ENCODE measurements at regions not wholly inside any gene's neighbourhood (a gene's known extent, or its start where the extent isn't known, plus 50 kb on each side); places are given as distances from the start of the nearest gene placed in this dataset.
"Not testable (repeated sequence)": the region's sequence is repeated elsewhere in the genome, so short reads cannot be mapped to it uniquely, and the experiment has no call there.

DNA sequence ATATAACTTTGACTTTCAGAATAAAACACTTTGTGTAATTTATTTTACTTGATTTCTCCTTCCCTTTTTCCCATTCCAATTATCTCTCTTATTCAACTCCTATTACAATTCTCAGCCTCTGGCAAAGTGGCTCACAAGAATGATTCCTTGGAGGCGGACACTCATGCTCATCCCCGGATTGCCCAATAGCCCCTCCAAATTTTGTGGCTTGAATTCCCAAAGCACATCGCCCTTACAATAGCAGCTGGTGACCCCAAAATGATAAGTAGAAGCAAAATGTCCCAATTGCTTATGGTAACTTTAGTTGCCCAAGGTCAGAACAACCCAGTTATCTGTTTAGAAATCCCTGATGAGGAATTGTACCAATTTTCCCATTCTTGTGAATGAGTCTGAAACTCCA is 1523.5 kb upstream of the PRR20A start:
- no peak overlapping the region for H3K4me3 Mint-ChIP-seq
- no peaks in the 10 kb centered on the region for H3K4me1 Mint-ChIP-seq (ENCODE audit: low read depth in 2 of 2)
- H3K9me3 Mint-ChIP-seq, result peaks cover 4% of the 10 kb centered on the region
- no peaks in the 10 kb centered on the region for H3K27me3 Mint-ChIP-seq
- no peak overlapping the region for H3K27ac Mint-ChIP-seq
- no peak for ATAC-seq
- no peaks in the 10 kb centered on the region for H3K36me3 Mint-ChIP-seq
- no peak for DNase-seq (ENCODE audit: low spot score)

- ATAC-seq (no peak), DNase-seq (ENCODE audit: low spot score) (no peak)
- no peaks in the 10 kb centered on the region for H3K27me3 Mint-ChIP-seq
- peaks cover 13% of the 10 kb centered on the region for H3K9me3 Mint-ChIP-seq
- peaks cover 4% of the 10 kb centered on the region for H3K36me3 Mint-ChIP-seq
- H3K4me3 Mint-ChIP-seq, result no peak overlapping the region
- no peak overlapping the region for H3K27ac Mint-ChIP-seq
- H3K4me1 Mint-ChIP-seq (ENCODE audit: low read depth in 2 of 2), result no peaks in the 10 kb centered on the region
Observed at GRCh38 chr13:55627221-55627620, 1513.5 kb upstream of the PRR20A start.

DNA sequence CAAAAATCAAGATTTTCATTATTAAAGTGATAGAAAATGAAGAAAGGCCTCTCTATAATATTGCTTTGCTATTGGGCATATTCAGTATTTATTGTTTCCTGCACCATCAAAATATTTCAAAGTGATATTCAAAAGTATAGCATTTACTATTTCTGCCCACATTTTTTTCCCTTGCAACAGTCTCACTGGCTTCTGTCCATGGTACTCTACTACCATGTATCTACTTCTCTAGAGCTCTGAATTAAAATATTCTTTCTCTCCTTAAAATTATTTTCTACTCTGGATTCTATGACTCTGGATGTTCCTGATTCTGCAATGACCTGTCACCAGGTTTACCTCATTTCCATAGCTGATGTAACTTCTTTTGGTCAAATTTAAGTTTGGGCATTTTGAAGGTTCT is 1508.3 kb upstream of the PRR20A start:
- no peaks in the 10 kb centered on the region for H3K4me1 Mint-ChIP-seq (ENCODE audit: low read depth in 2 of 2)
- peaks cover 23% of the 10 kb centered on the region for H3K9me3 Mint-ChIP-seq
- ATAC-seq (no peak), DNase-seq (ENCODE audit: low spot score) (no peak)
- H3K27me3 Mint-ChIP-seq, result no peaks in the 10 kb centered on the region
- H3K27ac Mint-ChIP-seq, result no peak overlapping the region
- H3K4me3 Mint-ChIP-seq, result no peak overlapping the region
- H3K36me3 Mint-ChIP-seq, result peaks cover 20% of the 10 kb centered on the region

DNA sequence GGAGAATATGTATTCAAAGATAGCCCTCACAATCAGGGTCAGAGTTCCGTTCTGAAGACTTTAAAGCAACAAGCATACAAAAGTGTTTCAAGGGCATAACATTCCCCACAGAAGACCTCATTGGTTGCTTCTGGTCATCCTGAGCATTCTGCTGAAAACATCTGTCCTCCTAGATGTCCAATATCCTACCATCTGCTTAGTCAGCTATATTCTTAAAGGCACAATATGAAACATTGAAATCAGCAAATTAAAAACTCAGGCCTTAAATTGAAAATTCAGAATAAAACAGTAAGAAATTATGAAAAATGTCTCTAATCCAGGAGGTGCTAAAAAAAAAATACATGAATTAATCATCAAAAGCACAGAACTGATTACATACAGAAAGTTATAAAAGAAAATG is 1491.2 kb upstream of the PRR20A start:
- Mint-ChIP-seq H3K4me3 (no peak overlapping the region), H3K27ac (no peak overlapping the region), H3K27me3 (no peaks in the 10 kb centered on the region), H3K9me3 (peaks cover 7% of the 10 kb centered on the region), H3K36me3 (no peaks in the 10 kb centered on the region), H3K4me1 (ENCODE audit: low read depth in 2 of 2) (no peaks in the 10 kb centered on the region)
- ATAC-seq (no peak), DNase-seq (ENCODE audit: low spot score) (no peak)

DNA sequence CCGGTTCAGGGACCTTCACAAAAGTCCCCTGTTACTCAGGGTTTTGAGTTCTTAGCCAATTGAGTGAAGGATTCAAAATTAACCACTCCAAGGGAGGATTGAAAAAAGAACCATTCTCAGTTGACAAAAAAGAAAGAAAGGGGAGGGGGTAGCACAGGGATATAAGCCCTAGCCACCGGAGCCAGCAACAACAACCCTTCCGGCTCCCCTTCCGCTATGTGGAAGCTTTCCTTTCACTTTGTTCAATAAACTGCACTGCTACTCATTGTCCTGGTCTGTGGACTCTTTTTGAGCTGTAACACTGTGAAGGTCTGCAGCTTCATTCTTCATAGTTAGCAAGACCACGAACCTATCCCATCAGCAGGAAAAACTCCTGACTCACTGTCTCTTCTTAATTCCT is 1488.1 kb upstream of the PRR20A start:
- no peak for ATAC-seq
- Mint-ChIP-seq H3K4me1 (ENCODE audit: low read depth in 2 of 2) (no peaks in the 10 kb centered on the region), H3K4me3 (no peak overlapping the region), H3K9me3 (peaks cover 19% of the 10 kb centered on the region), H3K27ac (no peak overlapping the region), H3K36me3 (peaks cover 22% of the 10 kb centered on the region), H3K27me3 (no peaks in the 10 kb centered on the region)
- no peak for DNase-seq (ENCODE audit: low spot score)

GRCh38 chr13:55653497-55653896 is 1487.2 kb upstream of the PRR20A start:
- DNase-seq (ENCODE audit: low spot score), result no peak
- no peak overlapping the region for H3K27ac Mint-ChIP-seq
- H3K4me3 Mint-ChIP-seq, result no peak overlapping the region
- peaks cover 20% of the 10 kb centered on the region for H3K9me3 Mint-ChIP-seq
- H3K36me3 Mint-ChIP-seq, result peaks cover 24% of the 10 kb centered on the region
- no peak for ATAC-seq
- no peaks in the 10 kb centered on the region for H3K4me1 Mint-ChIP-seq (ENCODE audit: low read depth in 2 of 2)
- H3K27me3 Mint-ChIP-seq, result no peaks in the 10 kb centered on the region

DNA sequence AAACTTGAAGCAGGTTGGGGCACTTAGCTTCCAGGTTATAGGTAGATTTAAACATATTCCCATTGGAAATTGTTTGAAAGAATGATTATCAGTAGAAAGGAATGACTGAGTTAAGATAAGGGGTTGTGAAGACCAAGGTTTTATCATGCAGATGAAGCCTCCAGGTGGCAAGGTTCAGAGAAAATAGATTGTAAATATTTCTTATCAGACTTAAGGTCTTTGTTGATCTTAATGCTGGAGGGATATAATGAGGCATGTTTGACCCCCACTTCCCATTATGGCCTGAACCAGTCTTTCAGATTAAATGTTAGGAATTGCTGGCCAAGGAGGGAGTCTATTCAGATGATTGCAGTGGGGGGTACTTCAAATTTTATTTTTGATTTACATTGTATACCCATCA is 1486.5 kb upstream of the PRR20A start:
- H3K4me3 Mint-ChIP-seq, result no peak overlapping the region
- peaks cover 20% of the 10 kb centered on the region for H3K9me3 Mint-ChIP-seq
- DNase-seq (ENCODE audit: low spot score), result no peak
- no peaks in the 10 kb centered on the region for H3K4me1 Mint-ChIP-seq (ENCODE audit: low read depth in 2 of 2)
- no peaks in the 10 kb centered on the region for H3K27me3 Mint-ChIP-seq
- peaks cover 24% of the 10 kb centered on the region for H3K36me3 Mint-ChIP-seq
- H3K27ac Mint-ChIP-seq, result no peak overlapping the region
- no peak for ATAC-seq

- H3K4me1 Mint-ChIP-seq (ENCODE audit: low read depth in 2 of 2); H3K27ac Mint-ChIP-seq; DNase-seq (ENCODE audit: low spot score); ATAC-seq; H3K4me3 Mint-ChIP-seq; H3K27me3 Mint-ChIP-seq: not testable (repeated sequence)
- peaks cover 35% of the 10 kb centered on the region for H3K9me3 Mint-ChIP-seq
- peaks cover 36% of the 10 kb centered on the region for H3K36me3 Mint-ChIP-seq
Observed at GRCh38 chr13:55660264-55660663, 1480.5 kb upstream of the PRR20A start.

DNA sequence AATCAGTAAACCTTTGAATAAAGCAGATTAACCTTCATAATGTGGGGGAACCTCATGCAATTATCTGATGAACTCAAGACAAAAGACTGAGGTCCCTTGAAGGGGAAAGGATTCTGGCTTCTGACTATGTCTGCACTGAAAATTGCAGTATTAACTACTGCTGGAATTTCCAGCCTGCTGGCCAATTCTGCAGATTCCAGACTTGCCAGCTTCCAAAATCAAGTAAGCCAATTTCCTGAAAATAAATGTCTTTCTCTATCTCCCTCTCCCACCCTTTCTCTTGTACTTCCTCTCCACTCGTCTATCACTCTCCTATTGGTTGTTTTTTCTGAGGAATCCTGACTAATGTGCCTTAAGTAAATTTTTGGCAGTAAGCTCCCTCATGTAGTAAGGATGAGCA is 1479.9 kb upstream of the PRR20A start:
- Mint-ChIP-seq H3K4me3 (no peak overlapping the region), H3K4me1 (ENCODE audit: low read depth in 2 of 2) (no peaks in the 10 kb centered on the region), H3K36me3 (peaks cover 30% of the 10 kb centered on the region), H3K27ac (no peak overlapping the region), H3K9me3 (peaks cover 34% of the 10 kb centered on the region), H3K27me3 (no peaks in the 10 kb centered on the region)
- ATAC-seq, result no peak
- DNase-seq (ENCODE audit: low spot score), result no peak

DNA sequence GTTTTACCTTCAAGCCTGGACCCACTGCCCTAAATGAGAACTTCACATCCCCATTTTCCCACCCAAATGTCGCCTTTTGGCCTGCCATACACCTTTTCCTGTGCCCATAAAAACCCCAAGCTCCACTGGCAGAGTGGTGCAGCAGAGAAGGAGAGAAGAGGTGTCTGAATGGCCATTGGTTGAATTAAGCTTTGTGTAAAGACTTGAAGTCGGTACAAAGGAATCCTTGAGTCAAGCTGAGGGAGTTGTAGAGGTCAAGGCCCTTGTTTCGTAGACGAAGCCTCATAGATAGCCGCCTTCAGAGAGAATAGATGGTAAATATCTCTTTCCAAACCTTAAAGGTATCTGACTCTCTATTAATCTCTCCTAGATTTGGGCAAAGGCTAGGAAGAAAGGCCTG is 1479.2 kb upstream of the PRR20A start:
- H3K27ac Mint-ChIP-seq, result no peak overlapping the region
- H3K27me3 Mint-ChIP-seq, result no peaks in the 10 kb centered on the region
- peaks cover 33% of the 10 kb centered on the region for H3K9me3 Mint-ChIP-seq
- ATAC-seq (no peak), DNase-seq (ENCODE audit: low spot score) (no peak)
- peaks cover 26% of the 10 kb centered on the region for H3K36me3 Mint-ChIP-seq
- H3K4me3 Mint-ChIP-seq, result no peak overlapping the region
- no peaks in the 10 kb centered on the region for H3K4me1 Mint-ChIP-seq (ENCODE audit: low read depth in 2 of 2)

- Mint-ChIP-seq H3K4me1 (ENCODE audit: low read depth in 2 of 2) (no peaks in the 10 kb centered on the region), H3K9me3 (peaks cover 25% of the 10 kb centered on the region), H3K27ac (no peak overlapping the region), H3K27me3 (no peaks in the 10 kb centered on the region), H3K36me3 (peaks cover 12% of the 10 kb centered on the region), H3K4me3 (no peak overlapping the region)
- no peak for ATAC-seq
- DNase-seq (ENCODE audit: low spot score), result no peak
Observed at GRCh38 chr13:55664178-55664577, 1476.5 kb upstream of the PRR20A start.

GRCh38 chr13:55669051-55669450 is 1471.7 kb upstream of the PRR20A start:
- H3K27me3 Mint-ChIP-seq, result no peaks in the 10 kb centered on the region
- H3K9me3 Mint-ChIP-seq, result peaks cover 13% of the 10 kb centered on the region

GRCh38 chr13:55673910-55674309 is 1466.8 kb upstream of the PRR20A start:
- H3K4me3 Mint-ChIP-seq, result no peak overlapping the region
- ATAC-seq (no peak), DNase-seq (ENCODE audit: low spot score) (no peak)
- no peaks in the 10 kb centered on the region for H3K27me3 Mint-ChIP-seq
- H3K4me1 Mint-ChIP-seq (ENCODE audit: low read depth in 2 of 2), result no peaks in the 10 kb centered on the region
- no peak overlapping the region for H3K27ac Mint-ChIP-seq
- peaks cover 4% of the 10 kb centered on the region for H3K36me3 Mint-ChIP-seq
- peaks cover 15% of the 10 kb centered on the region for H3K9me3 Mint-ChIP-seq

More at GRCh38 chr13:55669051-55669450, 1471.7 kb upstream of the PRR20A start:
- H3K4me1 Mint-ChIP-seq (ENCODE audit: low read depth in 2 of 2), result no peaks in the 10 kb centered on the region
- DNase-seq (ENCODE audit: low spot score) (no peak), ATAC-seq (no peak)
- H3K36me3 Mint-ChIP-seq, result peaks cover 4% of the 10 kb centered on the region
- no peak overlapping the region for H3K4me3 Mint-ChIP-seq
- no peak overlapping the region for H3K27ac Mint-ChIP-seq

- H3K4me3 Mint-ChIP-seq, result no peak overlapping the region
- H3K9me3 Mint-ChIP-seq, result peaks cover 16% of the 10 kb centered on the region
- H3K36me3 Mint-ChIP-seq, result no peaks in the 10 kb centered on the region
- no peaks in the 10 kb centered on the region for H3K27me3 Mint-ChIP-seq
- no peaks in the 10 kb centered on the region for H3K4me1 Mint-ChIP-seq (ENCODE audit: low read depth in 2 of 2)
- ATAC-seq (no peak), DNase-seq (ENCODE audit: low spot score) (no peak)
- no peak overlapping the region for H3K27ac Mint-ChIP-seq
Observed at GRCh38 chr13:55682776-55683175, 1457.9 kb upstream of the PRR20A start.

- no peaks in the 10 kb centered on the region for H3K36me3 Mint-ChIP-seq
- no peak overlapping the region for H3K27ac Mint-ChIP-seq
- no peaks in the 10 kb centered on the region for H3K4me1 Mint-ChIP-seq (ENCODE audit: low read depth in 2 of 2)
- DNase-seq (ENCODE audit: low spot score) (no peak), ATAC-seq (no peak)
- H3K9me3 Mint-ChIP-seq, result peaks cover 10% of the 10 kb centered on the region
- H3K27me3 Mint-ChIP-seq, result no peaks in the 10 kb centered on the region
- no peak overlapping the region for H3K4me3 Mint-ChIP-seq
Observed at GRCh38 chr13:55705526-55705925, 1435.2 kb upstream of the PRR20A start.

All from natural killer cell treated with Interleukin-12 subunit alpha and Interleukin-12 subunit beta and Interleukin-15 and Interleukin-18, amount 100 ng/mL, for 72 hours (primary cell).